ENCODE measurements at regions not wholly inside any gene's neighbourhood (a gene's known extent, or its start where the extent isn't known, plus 50 kb on each side); places are given as distances from the start of the nearest gene placed in this dataset.

DNA sequence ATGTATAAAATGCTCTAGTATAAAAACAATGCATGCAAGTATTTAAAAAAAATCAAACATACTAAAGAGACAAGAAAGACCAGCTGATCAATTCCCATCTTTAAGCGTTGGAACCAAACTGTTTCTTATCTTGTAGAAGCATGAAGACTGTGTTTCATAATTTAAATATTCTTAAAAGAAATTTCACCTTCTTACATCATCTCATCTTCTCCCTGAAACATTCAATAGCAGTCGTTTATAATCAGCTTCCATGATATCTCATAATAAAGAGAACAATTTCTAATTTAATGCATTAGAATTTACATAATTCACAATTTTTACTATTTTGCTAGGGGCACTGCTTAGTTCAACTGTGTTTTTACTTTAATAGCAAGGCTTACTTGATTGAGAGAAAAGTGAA lies 468.1 kb upstream of the MARCKS start:
- H3K9me3 ChIP-seq: no peaks in the 10 kb centered on the region
- no peaks in the 10 kb centered on the region for H3K36me3 ChIP-seq
- H3K4me1 ChIP-seq: no peaks in the 10 kb centered on the region
- no peaks in the 10 kb centered on the region for H3K27me3 ChIP-seq
- intact Hi-C loops (cut with DNase I; ENCODE audit: low total_unique reads): no loop called here
- H3K4me3 ChIP-seq: no peak overlapping the region
- no peak for TF ChIP-seq POLR2AphosphoS5 (IDR thresholded peaks at IDR 0.05)
- TF ChIP-seq POLR2A (IDR thresholded peaks at IDR 0.05): no peak
- TF ChIP-seq CTCF (IDR thresholded peaks at IDR 0.05): no peak
- no peak overlapping the region for H3K27ac ChIP-seq
- DNase-seq (ENCODE audit: low spot score in 2 of 2): no peak

- intact Hi-C loops (cut with DNase I; ENCODE audit: low total_unique reads): no loop called here
- DNase-seq (ENCODE audit: low spot score in 2 of 2): no peak
- no peak overlapping the region for H3K27ac ChIP-seq
- H3K36me3 ChIP-seq: no peaks in the 10 kb centered on the region
- no peak for TF ChIP-seq POLR2A (IDR thresholded peaks at IDR 0.05)
- no peak for TF ChIP-seq CTCF (IDR thresholded peaks at IDR 0.05)
- no peak for TF ChIP-seq POLR2AphosphoS5 (IDR thresholded peaks at IDR 0.05)
- no peak overlapping the region for H3K4me3 ChIP-seq
- no peaks in the 10 kb centered on the region for H3K27me3 ChIP-seq
- H3K9me3 ChIP-seq: no peaks in the 10 kb centered on the region
- no peaks in the 10 kb centered on the region for H3K4me1 ChIP-seq
Measured at GRCh38 chr6:113392551-113393055, 464.5 kb upstream of the MARCKS start.

GRCh38 chr6:113394216-113394615 lies 462.9 kb upstream of the MARCKS start:
- no peaks in the 10 kb centered on the region for H3K36me3 ChIP-seq
- TF ChIP-seq POLR2A (IDR thresholded peaks at IDR 0.05) (no peak), POLR2AphosphoS5 (IDR thresholded peaks at IDR 0.05) (no peak), CTCF (IDR thresholded peaks at IDR 0.05) (no peak)
- H3K27me3 ChIP-seq: no peaks in the 10 kb centered on the region
- H3K4me3 ChIP-seq: no peak overlapping the region
- H3K4me1 ChIP-seq: no peaks in the 10 kb centered on the region
- intact Hi-C loops (cut with DNase I; ENCODE audit: low total_unique reads): no loop called here
- no peak for DNase-seq (ENCODE audit: low spot score in 2 of 2)
- no peak overlapping the region for H3K27ac ChIP-seq
- no peaks in the 10 kb centered on the region for H3K9me3 ChIP-seq

GRCh38 chr6:113394729-113395128 lies 462.4 kb upstream of the MARCKS start:
- intact Hi-C loops (cut with DNase I; ENCODE audit: low total_unique reads): no loop called here
- H3K4me1 ChIP-seq: no peaks in the 10 kb centered on the region
- no peak overlapping the region for H3K4me3 ChIP-seq
- DNase-seq (ENCODE audit: low spot score in 2 of 2): no peak
- no peak overlapping the region for H3K27ac ChIP-seq
- H3K36me3 ChIP-seq: no peaks in the 10 kb centered on the region
- H3K9me3 ChIP-seq: no peaks in the 10 kb centered on the region
- H3K27me3 ChIP-seq: no peaks in the 10 kb centered on the region
- no peak for TF ChIP-seq POLR2AphosphoS5 (IDR thresholded peaks at IDR 0.05)
- no peak for TF ChIP-seq CTCF (IDR thresholded peaks at IDR 0.05)

DNA sequence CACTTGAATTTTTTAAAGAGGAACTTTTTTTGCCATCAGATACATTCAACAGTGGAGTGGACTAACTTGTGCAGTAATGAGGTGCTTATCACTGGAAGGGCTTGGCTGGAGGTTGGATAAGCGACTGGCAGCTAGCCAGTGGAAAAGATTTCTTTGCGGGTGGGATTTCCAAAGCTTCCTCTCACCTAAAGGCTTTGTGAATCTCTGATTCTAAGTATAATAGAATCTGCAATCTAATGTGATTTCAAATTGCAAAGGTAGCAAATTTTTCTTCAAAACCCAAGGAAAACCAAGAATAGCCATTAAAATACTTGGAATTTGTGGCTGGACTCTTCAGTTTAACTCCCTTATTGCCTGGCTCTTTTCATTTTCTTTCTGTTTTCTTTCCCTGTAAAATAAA lies 460.4 kb upstream of the MARCKS start:
- H3K9me3 ChIP-seq: no peaks in the 10 kb centered on the region
- H3K27ac ChIP-seq: no peak overlapping the region
- H3K4me3 ChIP-seq: no peak overlapping the region
- intact Hi-C loops (cut with DNase I; ENCODE audit: low total_unique reads): no loop called here
- no peak for DNase-seq (ENCODE audit: low spot score in 2 of 2)
- H3K36me3 ChIP-seq: no peaks in the 10 kb centered on the region
- no peaks in the 10 kb centered on the region for H3K27me3 ChIP-seq
- TF ChIP-seq CTCF (IDR thresholded peaks at IDR 0.05) (no peak), POLR2A (IDR thresholded peaks at IDR 0.05) (no peak), POLR2AphosphoS5 (IDR thresholded peaks at IDR 0.05) (no peak)
- no peaks in the 10 kb centered on the region for H3K4me1 ChIP-seq
